GM12878 (cell line): ENCODE measurements at regions not wholly inside any gene's neighbourhood (a gene's known extent, or its start where the extent isn't known, plus 50 kb on each side); places are given as distances from the start of the nearest gene placed in this dataset.

Source experiments
- ATAC-seq: fragments of 200-7000 bp; cut with Tn5 transposase; 3 replicates; pipeline ENCODE4 v1.9.1; 2020; ENCODE audit warnings: mild to moderate bottlenecking, moderate library complexity
- BruUV-seq: library from RNA; stranded (reverse); fragments of 400-500 nt; replicated peaks from 2 replicates; lab custom pipeline; 2021; lab: Mats Ljungman, UMichigan
- CTCF ChIA-PET: fragments of 300-600 bp; sonication (Branson Sonifier 250); formaldehyde crosslinking; extraction: SDS; loops from one replicate; lab custom pipeline; 2021; ENCODE audit warnings: inconsistent platforms; lab: Yijun Ruan, JAX
- POLR2A ChIA-PET: fragments of 350-600 bp; formaldehyde crosslinking; extraction: SDS; loops from one replicate; lab custom pipeline; 2021; ENCODE audit warnings: inconsistent platforms; lab: Charles Lee
- RAD21 ChIA-PET: fragments of 300-600 bp; sonication (Branson Sonifier 250); formaldehyde crosslinking; loops from one replicate; lab custom pipeline; 2023; ENCODE audit warnings: antibody characterized with exemption; ENCODE audit not compliant: unreplicated experiment; lab: Charles Lee
- SMC1A ChIA-PET: fragments of 300-600 bp; sonication (Branson Sonifier 250); formaldehyde crosslinking; loops from one replicate; lab custom pipeline; 2023; ENCODE audit not compliant: unreplicated experiment, uncharacterized antibody; lab: Charles Lee
- DNase-seq: peaks from one replicate; pipeline ENCODE4 v3.0.0-alpha.2; 2011; ENCODE audit warnings: low read depth, low spot score
- FAIRE-seq: peaks from 3 replicates; lab custom pipeline; 2011; peaks lifted over from hg19 to GRCh38; lab: Jason Lieb, UNC
- H2AFZ ChIP-seq: 2 replicates; pipeline ENCODE4 v1.6.0; 2011; ENCODE audit warnings: low read depth, low read length, control low read depth; ENCODE audit not compliant: control insufficient read depth
- H3K27ac ChIP-seq: 2 replicates; pipeline ENCODE4 v1.5.1; 2011; ENCODE audit warnings: control low read depth; ENCODE audit not compliant: control insufficient read depth, insufficient read depth
- H3K27me3 ChIP-seq, 2 experiments: replicated peaks in 1 of 2; 2 replicates each; pipeline versions ENCODE4 v1.6.0 to v1.6.1; 2011; ENCODE audit warnings: low read length in 1 of 2; ENCODE audit not compliant: control insufficient read depth in 2 of 2, insufficient read depth in 2 of 2
- H3K36me3 ChIP-seq, 2 experiments: 2 replicates each; pipeline ENCODE4 v1.5.1; 2011; ENCODE audit warnings: low read length in 1 of 2; ENCODE audit not compliant: control insufficient read depth in 2 of 2, insufficient read depth in 2 of 2
- H3K4me1 ChIP-seq: 2 replicates; pipeline ENCODE4 v1.6.1; 2011; ENCODE audit warnings: mild to moderate bottlenecking, low read length, moderate library complexity, mixed read lengths; ENCODE audit not compliant: control insufficient read depth, insufficient read depth
- H3K4me2 ChIP-seq: 2 replicates; pipeline ENCODE4 v1.6.0; 2011; ENCODE audit warnings: control low read depth; ENCODE audit not compliant: control insufficient read depth, insufficient read depth
- H3K4me3 ChIP-seq: fragments of 200-600 bp; sonication (generic); 2 replicates; pipeline ENCODE4 v1.5.1; 2016
- H3K79me2 ChIP-seq: 2 replicates; pipeline ENCODE4 v1.6.0; 2011; ENCODE audit warnings: low read length; ENCODE audit not compliant: control insufficient read depth, insufficient read depth
- H3K9ac ChIP-seq: 2 replicates; pipeline ENCODE4 v1.8.0; 2011; ENCODE audit warnings: low read length, control low read depth, mixed read lengths; ENCODE audit not compliant: control insufficient read depth, insufficient read depth
- H3K9me3 ChIP-seq: replicated peaks from 3 replicates; pipeline ENCODE4 v1.5.1; 2011; ENCODE audit warnings: mild to moderate bottlenecking, low read length; ENCODE audit not compliant: control insufficient read depth, insufficient read depth
- H4K20me1 ChIP-seq: 2 replicates; pipeline ENCODE4 v1.6.0; 2011; ENCODE audit not compliant: control insufficient read depth, insufficient read depth
- TAF1 ChIP-seq: IDR thresholded peaks from 2 replicates; pipeline ENCODE4 v1.6.1; 2011; ENCODE audit warnings: mild to moderate bottlenecking, low read depth, low read length, borderline replicate concordance
- TCF7 ChIP-seq: IDR thresholded peaks from 2 replicates; pipeline ENCODE4 v1.6.1; 2014; ENCODE audit warnings: antibody characterized with exemption, borderline replicate concordance
- YBX1 ChIP-seq: fragments of 450-650 bp; IDR thresholded peaks from 2 replicates; pipeline ENCODE4 v1.6.1; 2016; ENCODE audit warnings: antibody characterized with exemption
- in situ Hi-C: fragments of 300-500 bp; cut with MboI; formaldehyde crosslinking; loops from 9 replicates; pipeline ENCODE4 v1.14.3; 2018; ENCODE audit warnings: mixed read lengths
- intact Hi-C: fragments of 100-400 bp; cut with micrococcal nuclease; formaldehyde crosslinking; loops from one replicate; pipeline ENCODE4 v1.14.2; 2022; ENCODE audit not compliant: unreplicated experiment
- TF ChIP-seq, protein P1 (sequence below): IDR thresholded peaks from 2 replicates; pipeline ENCODE4 v1.6.1; 2011; ENCODE audit warnings: borderline replicate concordance, low read depth, mild to moderate bottlenecking, moderate library complexity, low read length; ENCODE audit not compliant: insufficient read depth, poor library complexity, severe bottlenecking
- TF ChIP-seq, protein P2 (sequence below): IDR thresholded peaks from 2 replicates; pipeline ENCODE4 v1.6.1; 2011; ENCODE audit warnings: borderline replicate concordance, low read depth, mild to moderate bottlenecking, moderate library complexity, mixed read lengths, low read length; ENCODE audit not compliant: insufficient read depth; ENCODE audit errors: extremely low read length
- TF ChIP-seq, protein P3 (sequence below): IDR thresholded peaks from 2 replicates; pipeline ENCODE4 v1.6.1; 2012; ENCODE audit warnings: low read depth, low read length, improper control_type of control experiment

DNA sequence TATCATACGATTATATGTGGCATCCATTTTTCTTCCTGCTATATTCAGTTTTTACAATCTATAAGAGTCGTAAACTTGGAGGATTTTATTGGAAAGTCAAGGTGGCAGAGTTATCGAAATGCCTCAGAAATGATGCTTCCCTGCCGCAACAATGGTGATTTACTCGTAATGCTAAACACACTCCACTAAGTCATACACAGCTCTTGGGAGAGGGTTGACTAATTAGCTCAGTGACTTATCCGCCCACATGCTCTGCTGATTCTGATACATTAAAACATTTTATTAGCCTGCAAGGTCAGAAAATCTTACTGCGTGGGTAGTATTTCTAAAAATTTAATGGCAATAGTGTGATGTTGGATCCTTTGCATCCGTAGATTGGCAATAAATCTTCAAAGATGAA, 420.1 kb downstream of the ARAP2 start (continued):
- TF ChIP-seq, protein P1, sequence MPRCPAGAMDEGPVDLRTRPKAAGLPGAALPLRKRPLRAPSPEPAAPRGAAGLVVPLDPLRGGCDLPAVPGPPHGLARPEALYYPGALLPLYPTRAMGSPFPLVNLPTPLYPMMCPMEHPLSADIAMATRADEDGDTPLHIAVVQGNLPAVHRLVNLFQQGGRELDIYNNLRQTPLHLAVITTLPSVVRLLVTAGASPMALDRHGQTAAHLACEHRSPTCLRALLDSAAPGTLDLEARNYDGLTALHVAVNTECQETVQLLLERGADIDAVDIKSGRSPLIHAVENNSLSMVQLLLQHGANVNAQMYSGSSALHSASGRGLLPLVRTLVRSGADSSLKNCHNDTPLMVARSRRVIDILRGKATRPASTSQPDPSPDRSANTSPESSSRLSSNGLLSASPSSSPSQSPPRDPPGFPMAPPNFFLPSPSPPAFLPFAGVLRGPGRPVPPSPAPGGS = no peak
- TF ChIP-seq TAF1 = no peak
- no peak for TF ChIP-seq YBX1
- no peak for TF ChIP-seq TCF7
- TF ChIP-seq, protein P2, sequence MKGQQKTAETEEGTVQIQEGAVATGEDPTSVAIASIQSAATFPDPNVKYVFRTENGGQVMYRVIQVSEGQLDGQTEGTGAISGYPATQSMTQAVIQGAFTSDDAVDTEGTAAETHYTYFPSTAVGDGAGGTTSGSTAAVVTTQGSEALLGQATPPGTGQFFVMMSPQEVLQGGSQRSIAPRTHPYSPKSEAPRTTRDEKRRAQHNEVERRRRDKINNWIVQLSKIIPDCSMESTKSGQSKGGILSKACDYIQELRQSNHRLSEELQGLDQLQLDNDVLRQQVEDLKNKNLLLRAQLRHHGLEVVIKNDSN = no peak

DNA sequence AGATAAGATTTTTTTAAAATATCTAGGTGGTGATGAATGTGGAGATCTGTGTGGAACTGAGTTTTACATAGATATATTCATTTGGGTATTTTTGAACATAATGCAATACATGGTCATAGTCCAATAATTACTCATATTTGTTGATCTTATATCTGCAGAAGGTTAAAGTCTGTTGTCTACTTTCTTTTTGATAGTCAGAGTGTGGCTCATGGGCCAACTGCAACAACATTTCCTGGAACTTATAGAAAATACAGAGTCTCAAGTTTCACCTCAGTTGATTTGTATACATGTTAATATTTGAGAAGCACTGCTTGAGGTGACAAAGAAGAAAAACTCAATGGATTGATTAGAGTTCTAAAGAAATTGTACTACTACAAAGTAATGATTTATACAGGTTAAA, 408.4 kb downstream of the ARAP2 start:
- no peaks in the 10 kb centered on the region for H3K79me2 ChIP-seq
- SMC1A ChIA-PET = interaction anchor here (0.9 kb wide), 1 partner anchor 12 kb away, joined by 6 read pairs; no protein-coding TSS in a partner anchor
- intact Hi-C loops = no loop called here
- in situ Hi-C loops = no loop called here
- no peaks in the 10 kb centered on the region for H3K9me3 ChIP-seq
- no peak overlapping the region for H3K9ac ChIP-seq
- DNase-seq (no peak), ATAC-seq (no peak), FAIRE-seq (no peak)
- H3K4me3 ChIP-seq = no peak overlapping the region
- CTCF ChIA-PET = no interaction called here
- no peak overlapping the region for H3K27ac ChIP-seq
- RAD21 ChIA-PET = no interaction called here
- H2AFZ ChIP-seq = no peak overlapping the region
- POLR2A ChIA-PET = no interaction called here
- no peaks in the 10 kb centered on the region for H3K27me3 ChIP-seq
- H3K4me2 ChIP-seq = no peak overlapping the region
- no TSS peak for BruUV-seq
- TF ChIP-seq, protein P3, sequence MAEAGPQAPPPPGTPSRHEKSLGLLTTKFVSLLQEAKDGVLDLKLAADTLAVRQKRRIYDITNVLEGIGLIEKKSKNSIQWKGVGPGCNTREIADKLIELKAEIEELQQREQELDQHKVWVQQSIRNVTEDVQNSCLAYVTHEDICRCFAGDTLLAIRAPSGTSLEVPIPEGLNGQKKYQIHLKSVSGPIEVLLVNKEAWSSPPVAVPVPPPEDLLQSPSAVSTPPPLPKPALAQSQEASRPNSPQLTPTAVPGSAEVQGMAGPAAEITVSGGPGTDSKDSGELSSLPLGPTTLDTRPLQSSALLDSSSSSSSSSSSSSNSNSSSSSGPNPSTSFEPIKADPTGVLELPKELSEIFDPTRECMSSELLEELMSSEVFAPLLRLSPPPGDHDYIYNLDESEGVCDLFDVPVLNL = no peak
- no peaks in the 10 kb centered on the region for H4K20me1 ChIP-seq
- no peaks in the 10 kb centered on the region for H3K36me3 ChIP-seq
- H3K4me1 ChIP-seq = no peaks in the 10 kb centered on the region
